ENCODE measurements at regions not wholly inside any gene's neighbourhood (a gene's known extent, or its start where the extent isn't known, plus 50 kb on each side); places are given as distances from the start of the nearest gene placed in this dataset.
"Not testable (repeated sequence)": the region's sequence is repeated elsewhere in the genome, so short reads cannot be mapped to it uniquely, and the experiment has no call there.

DNA sequence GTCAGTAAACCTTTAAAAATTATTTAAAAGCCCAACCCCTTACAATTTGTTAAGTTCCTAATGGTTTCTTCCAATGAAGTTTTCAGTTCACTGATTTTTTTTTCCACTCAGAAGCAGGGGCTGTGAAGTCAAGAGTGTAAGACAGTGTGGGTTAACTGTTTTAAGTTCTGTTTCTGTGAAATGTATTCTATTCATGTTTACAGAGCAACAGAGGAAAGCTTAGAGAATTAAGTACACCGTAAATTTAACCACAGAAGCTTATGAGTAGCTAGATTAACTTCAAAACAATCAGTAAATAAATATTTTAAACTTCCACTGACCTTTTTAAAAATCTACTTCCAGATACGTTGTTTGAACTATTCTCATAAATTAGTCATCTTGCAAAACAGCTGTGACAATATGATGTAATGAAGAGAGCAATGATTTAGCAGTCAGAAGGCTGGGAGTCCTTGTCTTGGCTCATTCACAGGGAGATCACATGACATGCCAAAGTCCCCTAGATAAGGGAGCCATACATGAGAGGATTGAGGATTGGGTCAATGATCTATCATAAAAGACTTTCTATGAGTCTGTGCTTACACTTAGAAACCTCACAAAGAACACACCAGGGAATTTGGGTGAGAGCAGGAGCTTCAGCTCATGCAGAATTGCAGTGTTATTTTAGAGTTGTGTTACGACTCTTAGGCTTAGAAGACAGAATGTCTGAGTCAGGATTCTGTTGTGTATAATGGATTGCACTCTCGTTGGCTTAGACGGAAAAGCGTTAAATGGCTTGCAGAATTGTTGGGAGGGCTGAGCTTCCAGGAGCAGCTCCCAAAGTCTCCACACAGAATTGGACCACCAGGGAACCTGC, 85.8 kb downstream of the CDRT15L2 start:
- TF ChIP-seq, protein P1, sequence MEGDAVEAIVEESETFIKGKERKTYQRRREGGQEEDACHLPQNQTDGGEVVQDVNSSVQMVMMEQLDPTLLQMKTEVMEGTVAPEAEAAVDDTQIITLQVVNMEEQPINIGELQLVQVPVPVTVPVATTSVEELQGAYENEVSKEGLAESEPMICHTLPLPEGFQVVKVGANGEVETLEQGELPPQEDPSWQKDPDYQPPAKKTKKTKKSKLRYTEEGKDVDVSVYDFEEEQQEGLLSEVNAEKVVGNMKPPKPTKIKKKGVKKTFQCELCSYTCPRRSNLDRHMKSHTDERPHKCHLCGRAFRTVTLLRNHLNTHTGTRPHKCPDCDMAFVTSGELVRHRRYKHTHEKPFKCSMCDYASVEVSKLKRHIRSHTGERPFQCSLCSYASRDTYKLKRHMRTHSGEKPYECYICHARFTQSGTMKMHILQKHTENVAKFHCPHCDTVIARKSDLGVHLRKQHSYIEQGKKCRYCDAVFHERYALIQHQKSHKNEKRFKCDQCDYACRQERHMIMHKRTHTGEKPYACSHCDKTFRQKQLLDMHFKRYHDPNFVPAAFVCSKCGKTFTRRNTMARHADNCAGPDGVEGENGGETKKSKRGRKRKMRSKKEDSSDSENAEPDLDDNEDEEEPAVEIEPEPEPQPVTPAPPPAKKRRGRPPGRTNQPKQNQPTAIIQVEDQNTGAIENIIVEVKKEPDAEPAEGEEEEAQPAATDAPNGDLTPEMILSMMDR (IDR thresholded peaks at IDR 0.05), result not testable (repeated sequence)
- TF ChIP-seq POLR2A, POLR2AphosphoS5 (IDR thresholded peaks at IDR 0.05): not testable (repeated sequence)
